T-helper 2 cell treated with Interferon-gamma antibody and Interleukin-4, amounts not matched to agents 5 μg/mL and 100 μg/mL, for 36 hours (primary cell): ENCODE measurements at regions not wholly inside any gene's neighbourhood (a gene's known extent, or its start where the extent isn't known, plus 50 kb on each side); places are given as distances from the start of the nearest gene placed in this dataset.
A peak's percentile ranks its signal among the peaks of the same experiment; 100 is the strongest.

Experiments
- DNase-seq: peaks from one replicate; pipeline ENCODE4 v3.0.0; 2021; ENCODE audit warnings: low spot score
- H3K27ac Mint-ChIP-seq: one replicate; pipeline ENCODE4 v1.8.0; 2021; ENCODE audit warnings: mild to moderate bottlenecking, mixed read lengths
- H3K27me3 Mint-ChIP-seq: one replicate; pipeline ENCODE4 v1.8.0; 2021; ENCODE audit warnings: low read depth, mixed read lengths
- H3K36me3 Mint-ChIP-seq: one replicate; pipeline ENCODE4 v1.8.0; 2021; ENCODE audit warnings: low read depth, mixed read lengths
- H3K4me1 Mint-ChIP-seq: one replicate; pipeline ENCODE4 v1.8.0; 2021; ENCODE audit warnings: low read depth, mixed read lengths
- H3K4me3 Mint-ChIP-seq: one replicate; pipeline ENCODE4 v1.8.0; 2022; ENCODE audit warnings: mild to moderate bottlenecking, moderate library complexity, mixed read lengths
- H3K9me3 Mint-ChIP-seq: one replicate; pipeline ENCODE4 v1.8.0; 2021; ENCODE audit warnings: mixed read lengths

DNA sequence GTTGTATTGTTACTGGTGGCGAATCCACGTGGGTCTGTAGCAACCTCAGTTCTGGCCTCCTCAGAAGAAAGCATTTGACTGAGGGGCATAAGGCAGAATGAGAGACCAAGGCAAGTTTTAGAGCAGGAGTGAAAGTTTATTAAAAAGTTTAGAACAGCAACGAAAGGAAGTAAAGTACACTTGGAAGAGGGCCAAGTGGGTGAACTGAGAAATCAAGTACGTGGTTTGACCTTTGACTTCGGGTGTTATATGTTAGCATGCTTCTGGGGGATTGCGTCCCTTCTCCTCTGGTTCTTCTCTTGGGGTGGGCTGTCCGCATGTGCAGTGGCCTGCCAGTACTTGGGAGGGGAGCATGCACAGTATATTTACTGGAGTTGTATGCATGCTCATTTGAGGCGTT lies 232.7 kb upstream of the GATB start:
- Mint-ChIP-seq H3K4me3 (no peak overlapping the region), H3K27ac (no peak overlapping the region), H3K4me1 (peaks cover 30% of the 10 kb centered on the region), H3K27me3 (no peaks in the 10 kb centered on the region), H3K9me3 (no peaks in the 10 kb centered on the region), H3K36me3 (peaks cover 2% of the 10 kb centered on the region)
- no peak for DNase-seq

DNA sequence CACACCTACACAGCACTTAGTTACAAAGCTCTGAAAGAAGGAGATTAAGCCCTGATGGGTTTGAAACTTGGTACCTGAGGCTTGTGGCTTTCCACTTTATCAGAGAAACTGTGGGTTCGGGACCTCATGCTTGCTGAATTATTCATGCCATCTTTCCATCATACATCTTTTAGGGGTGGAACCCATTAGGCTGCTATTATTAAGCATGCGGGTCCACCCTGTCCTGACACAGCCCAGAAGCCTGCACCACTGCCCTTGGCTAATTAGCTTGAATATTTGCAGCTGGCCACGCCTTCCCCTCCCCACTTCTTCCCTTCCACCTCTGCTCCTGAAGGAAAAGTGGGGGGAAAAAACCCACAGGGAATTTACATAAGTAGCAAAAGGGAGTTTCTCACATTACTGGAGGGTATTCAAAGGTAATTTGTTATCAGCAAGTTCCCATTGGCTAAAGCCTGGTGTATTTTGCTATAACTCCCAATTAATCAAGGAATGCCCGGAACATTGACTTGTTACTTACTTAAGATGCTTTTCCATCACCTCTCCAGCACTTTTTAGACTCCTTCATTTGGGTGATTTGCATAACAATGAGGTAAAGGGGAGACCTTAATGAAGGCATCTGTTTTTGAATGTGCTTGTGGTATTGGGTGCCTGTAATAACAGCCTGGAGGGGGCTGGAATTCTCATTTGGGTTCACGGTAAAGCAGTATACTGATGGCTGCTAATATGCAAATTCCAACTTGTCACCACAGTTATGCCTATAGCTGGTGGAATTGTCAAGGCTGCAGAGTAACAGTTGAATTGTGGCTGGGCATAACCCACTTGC lies 231.7 kb upstream of the GATB start:
- H3K36me3 Mint-ChIP-seq: peaks cover 2% of the 10 kb centered on the region
- no peak overlapping the region for H3K4me3 Mint-ChIP-seq
- no peaks in the 10 kb centered on the region for H3K27me3 Mint-ChIP-seq
- H3K27ac Mint-ChIP-seq: no peak overlapping the region
- peaks cover 30% of the 10 kb centered on the region for H3K4me1 Mint-ChIP-seq
- DNase-seq: no peak
- H3K9me3 Mint-ChIP-seq: no peaks in the 10 kb centered on the region

DNA sequence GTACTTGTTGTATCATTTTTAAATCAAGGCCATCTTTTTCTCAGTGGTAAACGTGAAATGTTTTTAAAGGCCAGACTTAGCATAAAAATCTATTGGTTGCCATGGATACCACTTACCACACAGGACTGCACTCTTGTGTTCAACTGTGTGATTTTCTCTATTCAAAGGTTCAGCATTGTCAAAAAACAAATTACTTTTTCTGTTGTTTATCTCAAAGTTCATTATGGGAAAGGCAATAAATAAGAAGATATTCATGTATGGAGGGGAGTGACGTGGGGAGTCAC lies 231.0 kb upstream of the GATB start:
- Mint-ChIP-seq H3K36me3 (peaks cover 2% of the 10 kb centered on the region), H3K4me1 (peaks cover 30% of the 10 kb centered on the region), H3K9me3 (no peaks in the 10 kb centered on the region), H3K27me3 (no peaks in the 10 kb centered on the region), H3K4me3 (no peak overlapping the region), H3K27ac (no peak overlapping the region)
- no peak for DNase-seq

DNA sequence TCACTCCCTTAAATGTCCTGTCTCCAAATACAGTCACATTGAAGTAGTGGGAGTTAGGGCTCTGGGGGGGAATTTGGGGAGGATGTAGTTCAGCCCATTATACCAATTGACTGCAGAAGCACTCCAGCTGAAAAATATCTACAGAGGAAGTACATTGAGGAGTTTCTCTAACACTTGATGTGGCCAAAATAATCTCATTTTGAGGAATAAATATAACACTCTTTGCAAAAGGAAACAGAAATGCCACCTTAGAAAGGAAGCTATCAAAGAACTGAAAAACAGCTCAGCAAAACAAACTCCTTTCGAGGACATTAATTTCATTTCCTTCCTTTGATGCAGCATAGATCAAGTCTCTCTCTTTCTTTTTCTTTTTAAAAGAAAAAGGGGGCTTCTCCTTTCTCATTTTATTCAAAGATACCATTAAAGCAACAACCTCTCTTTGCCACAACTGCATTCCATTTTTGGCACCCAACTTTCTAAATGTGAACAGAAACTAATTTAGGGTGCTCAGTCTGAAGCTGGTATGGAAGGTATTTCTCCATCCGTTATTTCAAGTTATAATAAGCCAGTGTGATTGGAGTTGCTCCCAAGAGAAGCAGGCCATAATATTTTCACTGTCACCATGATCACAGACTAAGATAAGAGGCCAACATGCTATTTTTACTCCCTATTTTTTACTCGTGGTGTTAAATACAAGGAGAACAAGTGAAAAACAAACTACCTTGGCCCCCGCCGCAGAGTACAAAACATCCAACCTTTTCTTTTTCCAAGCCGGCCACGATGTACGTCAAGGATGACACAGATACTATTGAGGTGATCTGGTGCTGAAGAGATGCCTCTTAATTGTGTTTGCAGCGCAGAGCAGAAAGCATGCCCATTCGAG lies 230.4 kb upstream of the GATB start:
- Mint-ChIP-seq H3K4me3 (peak overlapping the region; percentile 14), H3K27me3 (no peaks in the 10 kb centered on the region), H3K27ac (peak overlapping the region; percentile 46), H3K9me3 (no peaks in the 10 kb centered on the region), H3K36me3 (peaks cover 2% of the 10 kb centered on the region), H3K4me1 (peaks cover 30% of the 10 kb centered on the region)
- no peak for DNase-seq

DNA sequence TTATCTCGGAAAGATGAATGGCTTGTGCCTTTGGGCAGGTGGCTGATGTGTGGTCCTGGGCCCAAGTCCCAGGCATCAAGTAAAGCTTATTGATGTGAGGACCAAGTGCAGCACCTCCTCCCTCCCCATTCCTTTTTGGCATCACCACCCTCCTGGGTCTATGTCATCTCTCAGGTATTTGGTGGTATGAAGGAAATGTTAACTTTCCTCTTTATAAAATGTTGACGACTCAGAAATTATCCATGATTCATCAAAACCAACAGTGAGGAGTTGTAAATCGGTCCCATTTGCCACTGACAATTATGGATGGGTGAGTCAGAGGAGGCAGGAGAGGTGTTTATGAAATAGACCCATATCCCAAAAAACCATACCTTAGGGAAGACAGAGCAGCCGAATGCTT lies 229.4 kb upstream of the GATB start:
- Mint-ChIP-seq H3K27me3 (no peaks in the 10 kb centered on the region), H3K9me3 (no peaks in the 10 kb centered on the region), H3K4me3 (no peak overlapping the region), H3K36me3 (peaks cover 2% of the 10 kb centered on the region), H3K27ac (no peak overlapping the region), H3K4me1 (peaks cover 30% of the 10 kb centered on the region)
- DNase-seq: no peak

DNA sequence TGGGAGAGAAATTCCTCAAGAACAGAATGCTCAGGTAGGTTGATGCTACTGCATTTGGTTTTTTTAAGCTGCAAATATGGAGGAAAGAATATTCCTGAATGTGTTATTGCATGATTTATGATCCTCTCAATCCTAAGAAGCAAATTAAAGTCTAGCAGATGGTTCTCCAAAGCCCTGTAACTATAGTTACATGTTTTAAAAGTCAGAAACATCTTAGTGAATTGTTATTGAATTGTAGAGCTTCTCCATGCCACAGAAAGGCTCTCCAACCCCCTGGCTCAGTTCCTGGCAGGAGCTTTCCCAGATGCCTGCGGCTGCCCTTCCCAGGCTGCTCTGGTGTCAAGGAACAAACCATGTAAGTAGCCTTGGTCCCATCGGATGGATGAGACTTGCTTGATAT lies 227.8 kb upstream of the GATB start:
- H3K4me3 Mint-ChIP-seq: no peak overlapping the region
- no peaks in the 10 kb centered on the region for H3K9me3 Mint-ChIP-seq
- H3K27ac Mint-ChIP-seq: no peak overlapping the region
- H3K4me1 Mint-ChIP-seq: peaks cover 24% of the 10 kb centered on the region
- no peaks in the 10 kb centered on the region for H3K27me3 Mint-ChIP-seq
- H3K36me3 Mint-ChIP-seq: no peaks in the 10 kb centered on the region
- DNase-seq: no peak

DNA sequence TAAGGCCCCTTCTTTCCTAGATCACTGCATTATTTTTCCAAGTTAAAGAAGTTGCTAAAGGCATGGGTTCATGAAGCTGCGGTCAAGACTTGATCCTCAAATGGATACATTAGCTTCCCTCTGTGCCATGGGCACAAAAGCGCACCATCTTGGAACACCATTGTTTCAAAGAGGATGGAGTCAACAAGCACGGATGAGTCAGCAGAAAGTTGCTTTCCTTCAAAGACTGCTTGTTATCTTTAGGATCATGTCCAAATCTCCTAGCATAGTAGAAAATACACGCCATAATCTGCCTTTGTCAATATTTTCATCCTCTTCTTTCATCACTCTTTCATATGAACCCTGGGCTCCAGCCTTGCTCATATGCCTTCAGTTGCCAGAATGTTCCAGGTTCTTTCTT lies 226.8 kb upstream of the GATB start:
- DNase-seq: no peak
- Mint-ChIP-seq H3K27me3 (no peaks in the 10 kb centered on the region), H3K27ac (no peak overlapping the region), H3K4me3 (no peak overlapping the region), H3K36me3 (no peaks in the 10 kb centered on the region), H3K9me3 (no peaks in the 10 kb centered on the region), H3K4me1 (peaks cover 19% of the 10 kb centered on the region)

DNA sequence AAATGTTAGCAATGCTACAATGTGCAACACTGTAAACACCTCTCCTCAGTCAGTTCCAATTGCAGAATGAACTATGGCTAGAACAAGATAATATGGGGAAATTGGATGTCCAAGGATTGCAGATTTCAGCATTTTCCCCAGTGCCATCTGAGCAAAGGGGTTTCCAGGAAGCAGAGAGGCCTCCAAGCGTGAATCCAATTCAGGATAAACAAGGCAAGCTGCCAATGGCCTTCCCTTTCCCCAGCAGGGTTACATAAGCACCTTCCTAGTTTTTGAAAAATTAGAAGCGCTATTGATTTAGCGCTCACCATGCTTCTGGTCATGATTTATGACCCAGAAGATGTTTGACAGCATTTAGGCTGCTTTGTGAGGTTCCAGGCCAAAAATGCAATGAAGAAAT lies 223.0 kb upstream of the GATB start:
- no peak for DNase-seq

DNA sequence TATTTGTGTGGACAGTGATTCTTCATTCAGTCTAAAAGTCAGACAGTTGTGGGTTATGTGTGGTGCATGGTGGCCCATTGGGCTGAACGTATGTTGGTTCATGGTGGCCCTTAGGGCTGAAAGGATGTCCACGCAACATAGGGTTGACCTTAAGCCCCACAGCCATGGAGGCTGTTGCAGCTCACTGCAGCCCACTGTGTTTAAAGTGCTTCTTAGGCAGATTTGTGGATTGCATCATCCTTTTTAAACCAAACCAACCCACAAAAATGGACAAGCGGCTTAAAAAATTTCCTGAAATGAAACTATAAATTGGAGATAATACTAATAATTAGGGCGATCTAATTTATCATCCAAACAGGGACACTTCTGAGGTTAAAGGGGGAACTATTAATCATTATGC lies 219.0 kb upstream of the GATB start:
- no peak for DNase-seq
- H3K4me1 Mint-ChIP-seq: no peaks in the 10 kb centered on the region
- no peaks in the 10 kb centered on the region for H3K36me3 Mint-ChIP-seq
- peaks cover 43% of the 10 kb centered on the region for H3K9me3 Mint-ChIP-seq
- no peak overlapping the region for H3K27ac Mint-ChIP-seq
- H3K4me3 Mint-ChIP-seq: no peak overlapping the region
- H3K27me3 Mint-ChIP-seq: no peaks in the 10 kb centered on the region

More for the DNA sequence above, 223.0 kb upstream of the GATB start:
- H3K9me3 Mint-ChIP-seq: peaks cover 18% of the 10 kb centered on the region
- H3K27ac Mint-ChIP-seq: no peak overlapping the region
- no peaks in the 10 kb centered on the region for H3K4me1 Mint-ChIP-seq
- no peaks in the 10 kb centered on the region for H3K27me3 Mint-ChIP-seq
- H3K36me3 Mint-ChIP-seq: no peaks in the 10 kb centered on the region
- H3K4me3 Mint-ChIP-seq: no peak overlapping the region

DNA sequence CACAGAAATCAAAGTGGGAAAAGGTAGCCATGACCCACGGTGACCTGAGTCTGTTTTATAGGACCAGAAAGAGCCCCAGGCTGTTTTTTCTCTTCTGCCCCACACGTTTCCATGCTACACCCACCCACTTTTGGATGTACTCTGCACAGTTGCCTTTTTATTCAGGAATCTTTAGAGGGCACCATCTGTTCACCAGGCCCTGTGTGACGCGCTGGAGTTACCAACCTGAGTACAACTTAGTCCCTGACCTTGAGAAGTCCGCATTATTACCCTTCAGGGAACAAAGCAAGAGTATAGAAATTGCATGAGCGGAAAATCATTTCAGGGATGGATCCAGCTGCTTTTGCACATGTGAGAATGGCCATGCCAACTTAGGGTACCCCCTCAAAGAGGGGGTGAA lies 207.8 kb upstream of the GATB start:
- no peak for DNase-seq
- Mint-ChIP-seq H3K36me3 (no peaks in the 10 kb centered on the region), H3K9me3 (no peaks in the 10 kb centered on the region), H3K4me3 (no peak overlapping the region), H3K27me3 (peaks cover 5% of the 10 kb centered on the region), H3K4me1 (no peaks in the 10 kb centered on the region), H3K27ac (no peak overlapping the region)

DNA sequence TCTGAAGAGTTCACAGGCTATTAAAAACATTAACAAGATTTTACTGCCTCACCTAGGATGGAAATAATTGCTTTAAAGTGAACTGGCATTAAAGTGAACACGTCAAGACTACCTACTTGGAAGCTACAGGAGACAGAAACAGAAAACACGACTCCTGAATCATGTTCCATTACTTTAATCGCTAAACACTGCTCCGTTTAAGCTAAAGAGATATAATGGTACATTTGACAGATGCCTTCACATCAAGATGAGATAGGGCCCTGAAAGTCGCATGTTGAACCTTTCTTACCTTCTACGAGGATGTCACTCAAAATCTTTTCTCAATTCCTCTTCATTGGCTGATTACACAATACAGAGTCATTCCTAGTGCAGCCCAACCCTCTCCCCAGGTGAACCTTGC lies 206.3 kb upstream of the GATB start:
- Mint-ChIP-seq H3K27me3 (peaks cover 10% of the 10 kb centered on the region), H3K36me3 (no peaks in the 10 kb centered on the region), H3K4me1 (no peaks in the 10 kb centered on the region)

DNA sequence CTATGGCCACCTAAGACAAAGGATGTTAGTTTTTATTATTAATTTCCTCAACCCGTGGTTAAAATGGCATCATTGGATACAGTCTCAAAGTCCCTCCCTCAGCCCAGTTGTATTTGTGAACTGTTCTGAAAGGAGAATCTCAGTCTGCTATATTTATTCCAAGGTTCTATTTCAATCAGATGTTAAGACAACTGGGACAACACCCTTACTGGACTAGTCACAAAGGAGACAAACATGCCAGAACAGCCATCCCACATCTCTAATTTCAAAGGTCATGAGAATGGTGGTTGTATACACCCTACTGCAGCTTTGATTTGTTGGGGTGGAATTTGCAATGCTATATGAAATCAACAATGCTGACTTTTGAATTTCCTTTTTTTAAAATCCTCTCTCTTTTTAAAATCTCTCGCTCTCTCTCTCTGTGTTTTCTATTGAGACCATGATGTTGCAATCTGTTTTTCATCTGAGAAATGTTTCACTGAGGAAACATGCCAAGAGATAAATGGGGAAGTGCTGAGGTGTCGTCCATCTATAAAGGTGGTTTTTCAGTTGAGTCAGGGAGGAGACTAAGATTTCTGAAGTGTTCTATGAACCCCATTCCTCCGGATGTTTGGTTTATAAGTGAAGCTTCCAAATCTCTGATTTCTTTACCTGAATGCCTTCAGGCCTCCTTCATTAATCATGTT lies 201.5 kb upstream of the GATB start:
- Mint-ChIP-seq H3K36me3 (no peaks in the 10 kb centered on the region), H3K9me3 (no peaks in the 10 kb centered on the region), H3K27me3 (peaks cover 13% of the 10 kb centered on the region), H3K4me1 (no peaks in the 10 kb centered on the region), H3K27ac (no peak overlapping the region), H3K4me3 (no peak overlapping the region)
- DNase-seq: no peak

More for the DNA sequence above, 206.3 kb upstream of the GATB start:
- Mint-ChIP-seq H3K9me3 (no peaks in the 10 kb centered on the region), H3K27ac (no peak overlapping the region), H3K4me3 (no peak overlapping the region)
- DNase-seq: no peak

DNA sequence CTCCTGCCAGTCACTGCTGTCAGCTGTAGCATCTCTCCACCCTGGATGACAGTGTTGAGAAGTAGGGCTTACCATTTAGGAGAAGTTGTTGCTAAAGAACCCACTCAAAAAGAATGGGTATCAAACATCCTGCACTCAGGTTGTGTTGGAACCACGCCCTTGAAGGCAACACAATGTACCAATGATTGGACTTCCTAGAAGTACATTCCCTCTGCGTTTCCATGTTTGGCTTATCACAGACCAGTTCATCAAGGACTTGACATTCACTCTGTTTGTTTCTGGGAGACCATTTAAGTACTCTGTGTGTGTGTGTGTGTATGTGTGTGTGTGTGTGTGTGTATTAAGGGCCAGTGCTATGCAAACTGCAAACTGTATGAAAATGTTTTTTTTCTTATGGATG lies 200.6 kb upstream of the GATB start:
- Mint-ChIP-seq H3K27ac (no peak overlapping the region), H3K4me3 (no peak overlapping the region), H3K4me1 (no peaks in the 10 kb centered on the region), H3K36me3 (no peaks in the 10 kb centered on the region), H3K27me3 (peaks cover 13% of the 10 kb centered on the region), H3K9me3 (no peaks in the 10 kb centered on the region)
- DNase-seq: no peak
